Breast epithelium (tissue), 3 donors: ENCODE measurements at regions not wholly inside any gene's neighbourhood (a gene's known extent, or its start where the extent isn't known, plus 50 kb on each side); places are given as distances from the start of the nearest gene placed in this dataset.

Source experiments
- CTCF ChIP-seq, 3 donors: fragments of 450-650 bp; IDR thresholded peaks; one replicate each; pipeline ENCODE4 v1.5.1; 2016 to 2017; ENCODE audit warnings: antibody characterized with exemption in 3 of 3, mild to moderate bottlenecking in 3 of 3, moderate library complexity in 3 of 3
- POLR2A ChIP-seq: fragments of 450-650 bp; IDR thresholded peaks from one replicate; pipeline ENCODE4 v1.6.1; 2016; ENCODE audit warnings: antibody characterized with exemption, mild to moderate bottlenecking, moderate library complexity
- POLR2AphosphoS5 ChIP-seq, 3 donors: sonication (generic); formaldehyde crosslinking; IDR thresholded peaks; one replicate each; pipeline ENCODE4 v1.6.1; 2017; ENCODE audit warnings: antibody characterized with exemption in 3 of 3

GRCh38 chr7:13560441-13560840 is 429.0 kb downstream of the ETV1 start:
- TF ChIP-seq CTCF (IDR thresholded peaks at IDR 0.05) (no peak), POLR2AphosphoS5 (IDR thresholded peaks at IDR 0.05) (no peak), POLR2A (no peak)
